ENCODE measurements at regions not wholly inside any gene's neighbourhood (a gene's known extent, or its start where the extent isn't known, plus 50 kb on each side); places are given as distances from the start of the nearest gene placed in this dataset.

DNA sequence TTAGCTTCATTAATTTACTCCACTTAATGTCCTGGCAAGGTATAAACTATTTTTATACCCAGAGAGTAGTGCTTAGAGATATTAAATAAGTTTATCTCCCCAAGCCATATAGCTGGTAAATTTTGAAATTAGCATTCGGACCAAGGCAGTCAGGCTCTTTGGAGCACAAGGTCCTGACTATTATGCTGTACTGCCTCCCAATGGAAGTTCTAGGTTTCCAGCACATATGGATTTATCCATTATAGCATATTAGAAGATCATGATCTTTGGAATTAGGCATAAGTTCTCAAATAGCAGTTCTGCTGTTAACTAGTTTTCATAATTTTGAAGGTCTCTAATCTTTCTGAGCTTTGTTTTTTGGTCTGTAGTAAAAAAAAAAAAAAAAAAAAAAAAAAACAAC, 835.3 kb upstream of the EPHA7 start:
- no peaks in the 10 kb centered on the region for H3K9me3 Mint-ChIP-seq (ENCODE audit: insufficient read depth)
- H3K4me2 ChIP-seq (replicated peaks; ENCODE audit: low read depth, low read length, poor library complexity, severe bottlenecking) = no peak overlapping the region
- H3K79me2 ChIP-seq (ENCODE audit: control insufficient read depth, insufficient read depth, low read length) = no peaks in the 10 kb centered on the region
- H3K4me1 Mint-ChIP-seq = no peaks in the 10 kb centered on the region
- no peak overlapping the region for H3K4me3 Mint-ChIP-seq
- no peak for TF ChIP-seq EZH2 (IDR thresholded peaks at IDR 0.05; ENCODE audit: borderline replicate concordance, insufficient read depth, low read depth, low read length, poor library complexity, severe bottlenecking)
- TF ChIP-seq, protein P1, sequence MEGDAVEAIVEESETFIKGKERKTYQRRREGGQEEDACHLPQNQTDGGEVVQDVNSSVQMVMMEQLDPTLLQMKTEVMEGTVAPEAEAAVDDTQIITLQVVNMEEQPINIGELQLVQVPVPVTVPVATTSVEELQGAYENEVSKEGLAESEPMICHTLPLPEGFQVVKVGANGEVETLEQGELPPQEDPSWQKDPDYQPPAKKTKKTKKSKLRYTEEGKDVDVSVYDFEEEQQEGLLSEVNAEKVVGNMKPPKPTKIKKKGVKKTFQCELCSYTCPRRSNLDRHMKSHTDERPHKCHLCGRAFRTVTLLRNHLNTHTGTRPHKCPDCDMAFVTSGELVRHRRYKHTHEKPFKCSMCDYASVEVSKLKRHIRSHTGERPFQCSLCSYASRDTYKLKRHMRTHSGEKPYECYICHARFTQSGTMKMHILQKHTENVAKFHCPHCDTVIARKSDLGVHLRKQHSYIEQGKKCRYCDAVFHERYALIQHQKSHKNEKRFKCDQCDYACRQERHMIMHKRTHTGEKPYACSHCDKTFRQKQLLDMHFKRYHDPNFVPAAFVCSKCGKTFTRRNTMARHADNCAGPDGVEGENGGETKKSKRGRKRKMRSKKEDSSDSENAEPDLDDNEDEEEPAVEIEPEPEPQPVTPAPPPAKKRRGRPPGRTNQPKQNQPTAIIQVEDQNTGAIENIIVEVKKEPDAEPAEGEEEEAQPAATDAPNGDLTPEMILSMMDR (IDR thresholded peaks at IDR 0.05) = no peak
- no peak for ATAC-seq (ENCODE audit: low read depth)
- intact Hi-C loops (cut with micrococcal nuclease) = no loop called here
- no peaks in the 10 kb centered on the region for H3K36me3 ChIP-seq (replicated peaks in 1 of 2; ENCODE audit: control extremely low read depth in 1 of 2, control insufficient read depth in 1 of 2, extremely low read depth in 1 of 2, insufficient read depth in 2 of 2, low read length in 1 of 2)
- CTCF ChIA-PET = no interaction called here
- no peak overlapping the region for H3K9ac ChIP-seq (ENCODE audit: low read length)
- H3K9me3 ChIP-seq (ENCODE audit: control extremely low read depth in 1 of 3, control insufficient read depth in 2 of 3, insufficient read depth in 1 of 3, low read length in 2 of 3) = no peaks in the 10 kb centered on the region
- H3K27ac Mint-ChIP-seq = no peak overlapping the region
- H2AFZ ChIP-seq (ENCODE audit: insufficient read depth, low read depth, low read length, poor library complexity, severe bottlenecking) = no peak overlapping the region
- no peak overlapping the region for H3K4me3 ChIP-seq (ENCODE audit: control extremely low read depth in 1 of 5, extremely low read depth in 1 of 5, insufficient read depth in 1 of 5, low read depth in 2 of 5, low read length in 4 of 5)
- no peaks in the 10 kb centered on the region for H3K4me1 ChIP-seq (ENCODE audit: control insufficient read depth in 2 of 2, insufficient read depth in 2 of 2, low read length in 2 of 2)
- no peak for DNase-seq
- no peaks in the 10 kb centered on the region for H3K27me3 ChIP-seq (replicated peaks in 1 of 4; ENCODE audit: control extremely low read depth in 1 of 4, control insufficient read depth in 3 of 4, insufficient read depth in 4 of 4, low read length in 3 of 4)
- WGBS (ENCODE audit: insufficient coverage) = no CpG with 5 or more reads among the region's 1 CpG
- H4K20me1 ChIP-seq (ENCODE audit: control insufficient read depth, insufficient read depth, low read length, poor library complexity, severe bottlenecking) = no peaks in the 10 kb centered on the region
- no peaks in the 10 kb centered on the region for H3K27me3 Mint-ChIP-seq
- POLR2A ChIA-PET = no interaction called here
- no peak overlapping the region for H3K27ac ChIP-seq (ENCODE audit: low read length in 2 of 2)

DNA sequence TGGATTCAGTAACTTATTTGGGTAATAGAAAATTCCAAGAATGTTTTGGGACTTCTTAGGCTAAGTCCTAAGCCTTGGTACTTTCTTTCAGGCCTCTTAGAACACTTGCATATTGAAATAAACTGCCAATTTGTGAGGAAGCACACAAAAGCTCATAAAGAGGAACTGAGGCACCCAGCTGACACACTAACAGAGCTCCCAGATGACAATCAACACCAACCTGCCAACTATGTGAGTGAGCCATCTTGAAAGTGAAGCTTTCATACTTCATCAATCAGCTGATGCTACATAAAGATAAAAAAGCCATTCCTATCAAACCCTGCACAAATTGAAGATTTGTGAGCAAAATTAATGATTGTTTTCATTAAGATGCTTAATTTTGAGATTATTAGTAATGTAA, 832.5 kb upstream of the EPHA7 start:
- Mint-ChIP-seq H3K4me1 (no peaks in the 10 kb centered on the region), H3K27me3 (no peaks in the 10 kb centered on the region), H3K27ac (no peak overlapping the region), H3K4me3 (no peak overlapping the region), H3K9me3 (ENCODE audit: insufficient read depth) (no peaks in the 10 kb centered on the region)
- no peaks in the 10 kb centered on the region for H4K20me1 ChIP-seq (ENCODE audit: control insufficient read depth, insufficient read depth, low read length, poor library complexity, severe bottlenecking)
- TF ChIP-seq EZH2 (IDR thresholded peaks at IDR 0.05; ENCODE audit: borderline replicate concordance, insufficient read depth, low read depth, low read length, poor library complexity, severe bottlenecking) = no peak
- TF ChIP-seq, protein P1 (IDR thresholded peaks at IDR 0.05) = no peak
- H3K9ac ChIP-seq (ENCODE audit: low read length) = no peak overlapping the region
- H3K36me3 ChIP-seq (replicated peaks in 1 of 2; ENCODE audit: control extremely low read depth in 1 of 2, control insufficient read depth in 1 of 2, extremely low read depth in 1 of 2, insufficient read depth in 2 of 2, low read length in 1 of 2) = no peaks in the 10 kb centered on the region
- ATAC-seq (ENCODE audit: low read depth) = no peak
- H3K4me2 ChIP-seq (replicated peaks; ENCODE audit: low read depth, low read length, poor library complexity, severe bottlenecking) = no peak overlapping the region
- no peaks in the 10 kb centered on the region for H3K27me3 ChIP-seq (replicated peaks in 1 of 4; ENCODE audit: control extremely low read depth in 1 of 4, control insufficient read depth in 3 of 4, insufficient read depth in 4 of 4, low read length in 3 of 4)
- intact Hi-C loops (cut with micrococcal nuclease) = no loop called here
- no peak for DNase-seq
- no peaks in the 10 kb centered on the region for H3K79me2 ChIP-seq (ENCODE audit: control insufficient read depth, insufficient read depth, low read length)
- H2AFZ ChIP-seq (ENCODE audit: insufficient read depth, low read depth, low read length, poor library complexity, severe bottlenecking) = no peak overlapping the region
- H3K27ac ChIP-seq (ENCODE audit: low read length in 2 of 2) = no peak overlapping the region
- POLR2A ChIA-PET = no interaction called here
- H3K9me3 ChIP-seq (ENCODE audit: control extremely low read depth in 1 of 3, control insufficient read depth in 2 of 3, insufficient read depth in 1 of 3, low read length in 2 of 3) = no peaks in the 10 kb centered on the region
- H3K4me1 ChIP-seq (ENCODE audit: control insufficient read depth in 2 of 2, insufficient read depth in 2 of 2, low read length in 2 of 2) = no peaks in the 10 kb centered on the region
- no peak overlapping the region for H3K4me3 ChIP-seq (ENCODE audit: control extremely low read depth in 1 of 5, extremely low read depth in 1 of 5, insufficient read depth in 1 of 5, low read depth in 2 of 5, low read length in 4 of 5)
- CTCF ChIA-PET = no interaction called here

Measured in B cell (primary cell).